ENCODE measurements at regions not wholly inside any gene's neighbourhood (a gene's known extent, or its start where the extent isn't known, plus 50 kb on each side); places are given as distances from the start of the nearest gene placed in this dataset.

DNA sequence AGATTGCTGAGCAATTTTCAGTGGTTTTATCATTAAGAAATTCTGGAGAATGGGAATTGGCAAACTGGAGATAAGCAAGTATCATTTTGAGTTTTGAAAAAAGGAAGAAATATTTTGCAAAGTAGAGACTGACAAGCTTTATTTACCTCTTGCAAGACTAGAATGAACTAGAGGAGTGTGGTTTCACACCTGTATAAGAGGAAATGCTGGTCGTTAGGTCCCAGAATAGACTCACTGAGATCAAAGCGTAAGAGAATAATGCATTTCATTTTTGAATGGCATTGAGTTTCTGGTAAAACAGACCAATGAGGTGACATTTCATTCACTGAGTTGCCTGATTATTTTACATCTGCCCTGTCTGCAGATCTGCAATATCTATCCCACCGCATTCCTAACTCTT is 308.1 kb downstream of the ADGRL2 start:
- no peak overlapping the region for H3K27ac ChIP-seq (ENCODE audit: low read length)
- WGBS (ENCODE audit: insufficient coverage, low lambda C conversion rate): no CpG with 5 or more reads among the region's 3 CpGs
- no peaks in the 10 kb centered on the region for H3K9me3 ChIP-seq (ENCODE audit: control insufficient read depth, low read depth, low read length)
- H3K4me3 ChIP-seq (ENCODE audit: low read length): no peak overlapping the region
- DNase-seq: no peak
- no peaks in the 10 kb centered on the region for H3K27me3 ChIP-seq (ENCODE audit: control insufficient read depth, insufficient read depth, low read length)
- H3K4me1 ChIP-seq (ENCODE audit: control insufficient read depth, insufficient read depth, low read length): no peaks in the 10 kb centered on the region
- H3K36me3 ChIP-seq (ENCODE audit: control insufficient read depth, insufficient read depth, low read length): no peaks in the 10 kb centered on the region

DNA sequence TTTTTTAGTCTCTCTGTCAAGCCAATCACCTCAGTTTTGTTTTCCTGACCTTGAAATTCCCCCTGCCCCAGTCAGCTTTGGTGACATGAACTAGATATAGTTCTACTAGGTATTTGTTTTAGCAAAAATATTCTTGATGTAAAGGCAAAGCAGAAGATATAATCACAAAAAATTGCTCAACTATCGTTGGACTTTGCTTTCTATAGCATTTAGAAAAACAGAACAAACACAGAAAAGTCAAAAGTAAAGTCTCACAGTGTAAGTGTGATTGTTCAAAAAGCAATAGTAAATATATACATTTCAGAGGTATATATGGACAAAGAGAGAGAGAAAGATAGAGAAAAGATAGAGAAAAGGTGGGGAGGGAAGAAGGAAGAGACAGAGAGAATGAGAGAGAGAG is 305.9 kb downstream of the ADGRL2 start:
- Histone ChIP-seq H3K4me3 (ENCODE audit: low read length) (no peak overlapping the region), H3K9me3 (ENCODE audit: control insufficient read depth, low read depth, low read length) (no peaks in the 10 kb centered on the region), H3K27ac (ENCODE audit: low read length) (no peak overlapping the region), H3K36me3 (ENCODE audit: control insufficient read depth, insufficient read depth, low read length) (no peaks in the 10 kb centered on the region), H3K27me3 (ENCODE audit: control insufficient read depth, insufficient read depth, low read length) (no peaks in the 10 kb centered on the region), H3K4me1 (ENCODE audit: control insufficient read depth, insufficient read depth, low read length) (no peaks in the 10 kb centered on the region)
- WGBS (ENCODE audit: insufficient coverage, low lambda C conversion rate): 40% methylated on average over 1 of the region's 1 CpG
- DNase-seq: no peak

DNA sequence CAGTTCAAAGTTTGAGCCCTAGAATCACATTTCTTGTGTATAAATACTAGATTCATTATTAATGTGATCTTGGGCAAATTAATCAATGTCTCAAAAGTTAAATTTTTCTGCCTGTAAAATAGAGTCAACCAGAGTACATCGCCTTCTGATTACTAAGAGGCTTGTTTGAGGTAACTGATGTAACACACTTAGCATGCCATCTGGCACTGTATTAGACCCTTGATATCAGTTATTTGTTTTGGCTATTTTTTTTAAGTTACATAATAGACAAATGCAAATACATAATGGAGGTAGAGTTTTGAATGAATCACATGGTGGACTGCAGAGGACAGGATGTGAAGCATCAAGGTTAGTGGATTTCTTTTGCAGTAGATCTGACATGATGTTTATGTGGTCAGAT is 298.4 kb downstream of the ADGRL2 start:
- no peak for DNase-seq
- WGBS (ENCODE audit: insufficient coverage, low lambda C conversion rate): no CpG with 5 or more reads among the region's 1 CpG
- Histone ChIP-seq H3K9me3 (ENCODE audit: control insufficient read depth, low read depth, low read length) (no peaks in the 10 kb centered on the region), H3K36me3 (ENCODE audit: control insufficient read depth, insufficient read depth, low read length) (no peaks in the 10 kb centered on the region), H3K4me1 (ENCODE audit: control insufficient read depth, insufficient read depth, low read length) (no peaks in the 10 kb centered on the region), H3K27ac (ENCODE audit: low read length) (no peak overlapping the region), H3K27me3 (ENCODE audit: control insufficient read depth, insufficient read depth, low read length) (no peaks in the 10 kb centered on the region), H3K4me3 (ENCODE audit: low read length) (no peak overlapping the region)

DNA sequence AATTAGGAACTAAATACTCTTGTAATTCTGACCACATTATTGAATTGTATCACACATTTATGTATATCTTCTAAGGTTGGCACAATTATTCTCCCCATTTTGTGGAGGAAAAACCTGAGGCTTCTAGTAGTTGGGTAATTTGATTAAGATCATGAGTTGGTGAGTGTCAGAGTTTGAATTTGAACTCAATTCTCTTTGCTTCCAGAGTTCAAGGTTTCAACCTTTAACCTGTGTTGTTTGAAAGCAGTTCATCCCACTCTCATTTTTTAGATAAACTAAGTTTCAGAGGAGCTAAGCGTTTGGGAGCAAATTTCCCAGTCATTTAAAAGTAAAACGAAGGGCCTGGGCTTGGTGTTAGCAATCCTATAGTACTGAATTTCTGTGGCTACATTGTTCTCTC is 293.4 kb downstream of the ADGRL2 start:
- 58% methylated on average over 2 of the region's 2 CpGs for WGBS (ENCODE audit: insufficient coverage, low lambda C conversion rate)
- Histone ChIP-seq H3K4me3 (ENCODE audit: low read length) (no peak overlapping the region), H3K36me3 (ENCODE audit: control insufficient read depth, insufficient read depth, low read length) (no peaks in the 10 kb centered on the region), H3K27ac (ENCODE audit: low read length) (no peak overlapping the region), H3K27me3 (ENCODE audit: control insufficient read depth, insufficient read depth, low read length) (no peaks in the 10 kb centered on the region), H3K4me1 (ENCODE audit: control insufficient read depth, insufficient read depth, low read length) (no peaks in the 10 kb centered on the region), H3K9me3 (ENCODE audit: control insufficient read depth, low read depth, low read length) (no peaks in the 10 kb centered on the region)
- no peak for DNase-seq

DNA sequence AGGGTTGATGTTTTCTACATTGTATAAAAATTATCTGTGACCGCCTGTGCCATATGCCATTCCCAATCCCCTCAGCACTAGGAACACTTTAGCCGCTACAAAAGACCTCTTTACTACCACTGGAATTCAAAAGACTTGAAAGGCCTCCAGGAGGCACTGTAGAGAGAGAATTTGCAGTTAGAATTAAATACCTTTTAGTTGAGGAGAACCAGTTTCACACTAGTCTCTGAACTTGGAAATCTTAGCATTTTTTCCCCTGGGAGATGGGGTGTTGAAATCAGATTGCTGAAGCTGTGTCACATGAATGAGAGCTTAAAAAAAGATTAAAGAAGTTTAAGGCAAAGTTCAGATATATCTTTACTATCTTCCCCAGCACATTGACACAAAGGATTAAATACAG is 291.0 kb downstream of the ADGRL2 start:
- no peaks in the 10 kb centered on the region for H3K27me3 ChIP-seq (ENCODE audit: control insufficient read depth, insufficient read depth, low read length)
- no peak overlapping the region for H3K27ac ChIP-seq (ENCODE audit: low read length)
- WGBS (ENCODE audit: insufficient coverage, low lambda C conversion rate): no CpG with 5 or more reads among the region's 2 CpGs
- H3K4me3 ChIP-seq (ENCODE audit: low read length): no peak overlapping the region
- no peaks in the 10 kb centered on the region for H3K36me3 ChIP-seq (ENCODE audit: control insufficient read depth, insufficient read depth, low read length)
- no peak for DNase-seq
- no peaks in the 10 kb centered on the region for H3K4me1 ChIP-seq (ENCODE audit: control insufficient read depth, insufficient read depth, low read length)
- H3K9me3 ChIP-seq (ENCODE audit: control insufficient read depth, low read depth, low read length): no peaks in the 10 kb centered on the region

DNA sequence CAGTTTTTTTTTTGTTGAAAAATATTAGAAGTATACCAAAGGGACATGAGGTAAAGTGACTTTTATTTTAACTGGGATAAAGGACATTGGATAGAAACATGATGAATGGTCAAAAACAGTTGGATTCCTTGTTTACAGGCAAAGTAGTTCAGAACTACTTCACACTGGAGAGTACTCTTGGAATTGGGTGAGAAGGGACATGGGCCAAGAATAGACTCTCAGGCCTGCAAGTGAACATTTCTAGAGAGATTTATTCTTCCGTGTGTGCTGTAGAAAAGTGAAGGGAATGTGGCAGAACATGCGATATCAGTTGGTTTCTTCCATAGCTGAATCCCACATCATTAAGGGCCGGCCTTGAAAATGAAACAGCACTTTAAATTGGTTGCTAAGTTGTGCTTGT is 290.5 kb downstream of the ADGRL2 start:
- no CpG with 5 or more reads among the region's 3 CpGs for WGBS (ENCODE audit: insufficient coverage, low lambda C conversion rate)
- no peaks in the 10 kb centered on the region for H3K4me1 ChIP-seq (ENCODE audit: control insufficient read depth, insufficient read depth, low read length)
- no peaks in the 10 kb centered on the region for H3K9me3 ChIP-seq (ENCODE audit: control insufficient read depth, low read depth, low read length)
- no peak for DNase-seq
- H3K27ac ChIP-seq (ENCODE audit: low read length): no peak overlapping the region
- no peaks in the 10 kb centered on the region for H3K36me3 ChIP-seq (ENCODE audit: control insufficient read depth, insufficient read depth, low read length)
- H3K4me3 ChIP-seq (ENCODE audit: low read length): no peak overlapping the region
- no peaks in the 10 kb centered on the region for H3K27me3 ChIP-seq (ENCODE audit: control insufficient read depth, insufficient read depth, low read length)

DNA sequence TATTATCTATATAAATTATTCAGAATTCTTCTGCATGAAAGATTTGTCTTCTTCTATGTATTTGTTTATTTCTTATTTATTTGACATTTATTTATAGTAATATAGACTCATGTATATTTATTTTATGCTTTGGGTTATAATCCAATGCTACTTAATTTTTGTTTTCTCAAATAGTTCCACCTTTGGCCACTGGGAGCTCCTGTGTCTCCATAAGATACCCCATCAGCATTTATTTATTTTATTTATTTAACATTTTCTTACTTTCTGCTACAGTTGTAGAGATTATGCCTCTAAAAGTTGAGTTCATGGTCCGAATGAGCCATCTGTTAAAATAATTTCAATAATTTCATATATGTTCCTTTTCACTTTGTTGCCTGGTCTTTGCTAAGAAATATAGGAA is 289.4 kb downstream of the ADGRL2 start:
- H3K4me3 ChIP-seq (ENCODE audit: low read length): no peak overlapping the region
- H3K9me3 ChIP-seq (ENCODE audit: control insufficient read depth, low read depth, low read length): no peaks in the 10 kb centered on the region
- no peak for DNase-seq
- H3K36me3 ChIP-seq (ENCODE audit: control insufficient read depth, insufficient read depth, low read length): no peaks in the 10 kb centered on the region
- no CpG with 5 or more reads among the region's 1 CpG for WGBS (ENCODE audit: insufficient coverage, low lambda C conversion rate)
- H3K27ac ChIP-seq (ENCODE audit: low read length): no peak overlapping the region
- no peaks in the 10 kb centered on the region for H3K27me3 ChIP-seq (ENCODE audit: control insufficient read depth, insufficient read depth, low read length)
- H3K4me1 ChIP-seq (ENCODE audit: control insufficient read depth, insufficient read depth, low read length): no peaks in the 10 kb centered on the region

DNA sequence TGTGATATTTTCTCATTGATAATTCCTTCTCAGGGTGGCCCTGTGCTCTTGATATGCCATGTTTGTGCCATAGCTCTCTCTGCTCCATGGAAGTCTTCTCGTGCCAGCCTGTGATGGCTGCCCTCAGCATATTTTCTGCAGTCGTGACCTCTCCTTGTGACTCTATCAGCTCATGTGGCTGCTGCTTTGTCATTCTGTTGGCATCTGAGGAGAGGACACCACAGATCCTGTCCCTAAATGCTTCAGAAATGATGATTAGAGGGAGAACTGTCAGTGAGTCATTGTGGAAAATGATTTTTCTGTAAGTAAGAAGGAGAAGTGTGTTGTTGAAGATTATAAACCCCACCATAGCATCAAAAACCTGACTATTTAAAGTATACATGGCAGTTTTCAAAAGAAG is 286.0 kb downstream of the ADGRL2 start:
- Histone ChIP-seq H3K27me3 (ENCODE audit: control insufficient read depth, insufficient read depth, low read length) (no peaks in the 10 kb centered on the region), H3K4me1 (ENCODE audit: control insufficient read depth, insufficient read depth, low read length) (no peaks in the 10 kb centered on the region), H3K4me3 (ENCODE audit: low read length) (no peak overlapping the region), H3K9me3 (ENCODE audit: control insufficient read depth, low read depth, low read length) (no peaks in the 10 kb centered on the region), H3K27ac (ENCODE audit: low read length) (no peak overlapping the region), H3K36me3 (ENCODE audit: control insufficient read depth, insufficient read depth, low read length) (no peaks in the 10 kb centered on the region)
- DNase-seq: no peak
- no CpG with 5 or more reads among the region's 2 CpGs for WGBS (ENCODE audit: insufficient coverage, low lambda C conversion rate)

DNA sequence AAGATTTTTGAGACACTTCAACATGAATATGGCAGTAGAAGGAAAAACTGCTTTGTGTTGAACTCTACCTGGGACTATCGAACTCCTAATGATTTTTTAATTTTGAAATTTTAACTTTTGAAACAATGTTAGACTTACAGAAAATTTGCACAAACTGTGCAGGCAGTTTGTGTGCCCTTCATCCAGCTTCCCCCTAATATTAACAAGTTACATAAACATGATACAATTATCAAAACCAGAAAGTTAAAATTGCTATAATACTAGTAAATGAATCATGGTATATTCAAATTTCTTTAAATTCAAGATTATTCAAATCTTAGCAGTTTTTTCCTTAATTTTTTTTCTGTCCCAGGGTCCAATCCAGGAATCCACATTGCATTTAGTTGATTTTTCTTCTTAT is 278.9 kb downstream of the ADGRL2 start:
- no peak overlapping the region for H3K4me3 ChIP-seq (ENCODE audit: low read length)
- WGBS (ENCODE audit: insufficient coverage, low lambda C conversion rate): 100% methylated on average over 1 of the region's 1 CpG
- no peaks in the 10 kb centered on the region for H3K36me3 ChIP-seq (ENCODE audit: control insufficient read depth, insufficient read depth, low read length)
- H3K9me3 ChIP-seq (ENCODE audit: control insufficient read depth, low read depth, low read length): no peaks in the 10 kb centered on the region
- no peaks in the 10 kb centered on the region for H3K4me1 ChIP-seq (ENCODE audit: control insufficient read depth, insufficient read depth, low read length)
- DNase-seq: no peak
- H3K27me3 ChIP-seq (ENCODE audit: control insufficient read depth, insufficient read depth, low read length): no peaks in the 10 kb centered on the region
- H3K27ac ChIP-seq (ENCODE audit: low read length): no peak overlapping the region

DNA sequence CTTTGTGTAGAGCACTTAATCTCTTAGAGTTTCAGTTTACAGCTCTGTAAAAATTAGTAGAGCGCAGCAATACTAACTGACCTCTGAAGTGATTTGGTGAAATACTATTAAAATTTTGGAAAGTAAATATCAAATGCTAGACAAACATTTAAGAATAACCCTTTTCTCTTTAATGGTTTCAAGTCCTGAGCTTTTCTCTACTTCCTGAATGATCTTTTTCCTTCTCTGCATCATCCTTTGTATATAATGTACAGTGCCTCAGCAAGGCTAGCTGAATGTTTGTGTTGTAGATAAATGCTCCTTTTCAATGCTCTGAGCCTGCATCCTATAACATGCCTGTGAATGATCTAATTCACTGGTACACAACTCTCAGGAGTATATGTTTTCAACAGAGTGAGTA is 272.9 kb downstream of the ADGRL2 start:
- WGBS (ENCODE audit: insufficient coverage, low lambda C conversion rate): 60% methylated on average over 1 of the region's 1 CpG

DNA sequence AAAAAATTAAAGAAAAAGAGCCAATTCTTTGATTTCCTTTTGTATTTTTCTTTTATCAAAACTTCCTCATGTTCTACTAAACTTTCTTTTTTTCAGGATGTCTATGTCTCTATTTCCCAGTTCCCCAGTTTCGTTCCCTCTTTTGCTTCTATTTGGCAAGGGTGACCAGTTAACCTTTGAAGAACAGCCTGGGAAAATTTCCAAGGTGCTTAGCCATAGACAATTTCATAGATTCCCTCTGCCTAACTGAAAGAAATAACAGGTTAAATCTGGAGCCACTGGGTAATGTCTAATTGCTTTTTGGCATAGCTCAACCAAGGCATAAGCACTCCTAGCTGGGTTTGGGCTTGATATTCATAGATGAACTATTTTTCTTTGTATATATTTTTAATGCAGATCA is 272.3 kb downstream of the ADGRL2 start:
- Histone ChIP-seq H3K36me3 (ENCODE audit: control insufficient read depth, insufficient read depth, low read length) (no peaks in the 10 kb centered on the region), H3K27ac (ENCODE audit: low read length) (no peak overlapping the region), H3K4me1 (ENCODE audit: control insufficient read depth, insufficient read depth, low read length) (no peaks in the 10 kb centered on the region), H3K27me3 (ENCODE audit: control insufficient read depth, insufficient read depth, low read length) (no peaks in the 10 kb centered on the region), H3K9me3 (ENCODE audit: control insufficient read depth, low read depth, low read length) (no peaks in the 10 kb centered on the region), H3K4me3 (ENCODE audit: low read length) (no peak overlapping the region)
- WGBS (ENCODE audit: insufficient coverage, low lambda C conversion rate): no CpG with 5 or more reads among the region's 1 CpG
- no peak for DNase-seq

More for the DNA sequence above, 272.9 kb downstream of the ADGRL2 start:
- H3K4me3 ChIP-seq (ENCODE audit: low read length): no peak overlapping the region
- no peaks in the 10 kb centered on the region for H3K9me3 ChIP-seq (ENCODE audit: control insufficient read depth, low read depth, low read length)
- H3K4me1 ChIP-seq (ENCODE audit: control insufficient read depth, insufficient read depth, low read length): no peaks in the 10 kb centered on the region
- H3K27ac ChIP-seq (ENCODE audit: low read length): no peak overlapping the region
- DNase-seq: no peak
- H3K27me3 ChIP-seq (ENCODE audit: control insufficient read depth, insufficient read depth, low read length): no peaks in the 10 kb centered on the region
- H3K36me3 ChIP-seq (ENCODE audit: control insufficient read depth, insufficient read depth, low read length): no peaks in the 10 kb centered on the region
